ENCODE measurements at regions not wholly inside any gene's neighbourhood (a gene's known extent, or its start where the extent isn't known, plus 50 kb on each side); places are given as distances from the start of the nearest gene placed in this dataset.

GRCh38 chr17:74016461-74016860, 187.0 kb upstream of the RPL38 start:
- TF ChIP-seq TCF7L2 (IDR thresholded peaks at IDR 0.05; ENCODE audit: low read depth, low read length) (no peak), POLR2AphosphoS5 (IDR thresholded peaks at IDR 0.05; ENCODE audit: low read depth, low read length) (no peak), REST (IDR thresholded peaks at IDR 0.05; ENCODE audit: insufficient read depth in 1 of 2, low read depth in 2 of 2, low read length in 1 of 2) (no peak), CTCF (IDR thresholded peaks at IDR 0.05) (no peak), SIN3A (IDR thresholded peaks at IDR 0.05; ENCODE audit: borderline replicate concordance, insufficient read depth, low read depth, low read length) (no peak)
- Histone ChIP-seq H3K9me3 (ENCODE audit: control insufficient read depth, insufficient read depth, low read depth, low read length) (no peaks in the 10 kb centered on the region), H3K36me3 (ENCODE audit: control insufficient read depth, insufficient read depth, low read length) (no peaks in the 10 kb centered on the region), H3K4me1 (ENCODE audit: control insufficient read depth, insufficient read depth, low read length) (no peaks in the 10 kb centered on the region), H3K27me3 (ENCODE audit: control insufficient read depth, insufficient read depth, low read length) (peaks cover 39% of the 10 kb centered on the region), H3K4me3 (ENCODE audit: low read depth in 2 of 2, low read length in 2 of 2) (no peak overlapping the region), H3K27ac (ENCODE audit: low read length) (no peak overlapping the region)
- ChIA-PET POLR2A (no interaction called here), CTCF (no interaction called here)
- BruUV-seq (replicated peaks), result no TSS peak
- ATAC-seq (no peak), DNase-seq (ENCODE audit: low read depth, low spot score) (no peak)
- intact Hi-C loops (cut with micrococcal nuclease; ENCODE audit: unreplicated experiment), result no loop called here
- in situ Hi-C loops (cut with HindIII; ENCODE audit: low pct_unique_long_range_greater_than_20kb, low sequenced_read_pairs), result no loop called here

- no peaks in the 10 kb centered on the region for H3K9me3 ChIP-seq (ENCODE audit: control insufficient read depth, insufficient read depth, low read depth, low read length)
- in situ Hi-C loops (cut with HindIII; ENCODE audit: low pct_unique_long_range_greater_than_20kb, low sequenced_read_pairs) (no loop called here), intact Hi-C loops (cut with micrococcal nuclease; ENCODE audit: unreplicated experiment) (no loop called here)
- no peaks in the 10 kb centered on the region for H3K36me3 ChIP-seq (ENCODE audit: control insufficient read depth, insufficient read depth, low read length)
- peaks cover 41% of the 10 kb centered on the region for H3K27me3 ChIP-seq (ENCODE audit: control insufficient read depth, insufficient read depth, low read length)
- no peak for TF ChIP-seq REST (IDR thresholded peaks at IDR 0.05; ENCODE audit: insufficient read depth in 1 of 2, low read depth in 2 of 2, low read length in 1 of 2)
- TF ChIP-seq CTCF (IDR thresholded peaks at IDR 0.05), result no peak
- no peak for TF ChIP-seq POLR2AphosphoS5 (IDR thresholded peaks at IDR 0.05; ENCODE audit: low read depth, low read length)
- TF ChIP-seq SIN3A (IDR thresholded peaks at IDR 0.05; ENCODE audit: borderline replicate concordance, insufficient read depth, low read depth, low read length), result no peak
- TF ChIP-seq TCF7L2 (IDR thresholded peaks at IDR 0.05; ENCODE audit: low read depth, low read length), result no peak
- ChIA-PET CTCF (no interaction called here), POLR2A (no interaction called here)
- no peaks in the 10 kb centered on the region for H3K4me1 ChIP-seq (ENCODE audit: control insufficient read depth, insufficient read depth, low read length)
- no peak for DNase-seq (ENCODE audit: low read depth, low spot score)
- ATAC-seq, result no peak
- H3K27ac ChIP-seq (ENCODE audit: low read length), result no peak overlapping the region
- BruUV-seq (replicated peaks), result no TSS peak
- H3K4me3 ChIP-seq (ENCODE audit: low read depth in 2 of 2, low read length in 2 of 2), result no peak overlapping the region
These were observed 186.0 kb upstream of the RPL38 start for GRCh38 chr17:74017466-74017865.

Measured in Panc1 (cell line).